Thyroid gland (tissue), 4 donors: ENCODE measurements at regions not wholly inside any gene's neighbourhood (a gene's known extent, or its start where the extent isn't known, plus 50 kb on each side); places are given as distances from the start of the nearest gene placed in this dataset.

Experiments
- DNase-seq, 2 donors: peaks; one replicate each; pipeline ENCODE4 v3.0.0-alpha.2; 2019
- H3K27ac ChIP-seq, 3 donors: fragments of 200-600 bp; sonication (generic); 1 replicate in 2 of 3; 2 replicates in 1 of 3; pipeline ENCODE4 v1.5.1; 2016 to 2019; ENCODE audit warnings: mild to moderate bottlenecking in 1 of 3, moderate library complexity in 1 of 3
- H3K27me3 ChIP-seq: fragments of 200-600 bp; sonication (generic); one replicate; pipeline ENCODE4 v1.5.1; 2019
- H3K36me3 ChIP-seq, 2 donors: fragments of 200-600 bp; sonication (generic); one replicate each; pipeline ENCODE4 v1.5.1; 2016 to 2019
- H3K4me1 ChIP-seq, 2 donors: fragments of 200-600 bp; sonication (generic); one replicate each; pipeline ENCODE4 v1.5.1; 2017 to 2019
- H3K4me3 ChIP-seq, 3 donors: fragments of 200-600 bp; sonication (generic); replicated peaks in 1 of 3; 1 replicate in 2 of 3; 2 replicates in 1 of 3; pipeline ENCODE4 v1.5.1; 2016; ENCODE audit warnings: mild to moderate bottlenecking in 1 of 3
- H3K9me3 ChIP-seq: fragments of 200-600 bp; sonication (generic); one replicate; pipeline ENCODE4 v1.5.1; 2017
- POLR2A ChIP-seq, 2 donors: fragments of 450-650 bp; IDR thresholded peaks; one replicate each; pipeline ENCODE4 v1.6.1; 2017; ENCODE audit warnings: antibody characterized with exemption in 2 of 2, mild to moderate bottlenecking in 2 of 2, moderate library complexity in 1 of 2
- WGBS, 2 donors: methylation state at CpG; one replicate each; pipeline ENCODE4 v1.1.5; 2017; 5-methylcytosine and 5-hydroxymethylcytosine counted together
- intact Hi-C: fragments of 100-400 bp; cut with DNase I; formaldehyde crosslinking; loops from one replicate; pipeline ENCODE4 v1.15.1; 2023
- TF ChIP-seq, protein P1 (sequence below), 6 experiments: fragments of 200-600 bp in 3 of 6; fragments of 450-650 bp in 3 of 6; sonication (generic) in 3 of 6; IDR thresholded peaks; one replicate each; pipeline ENCODE4 v1.5.1; 2016 to 2019; ENCODE audit warnings: antibody characterized with exemption in 6 of 6, mild to moderate bottlenecking in 2 of 6, inconsistent platforms in 1 of 6, moderate library complexity in 1 of 6

DNA sequence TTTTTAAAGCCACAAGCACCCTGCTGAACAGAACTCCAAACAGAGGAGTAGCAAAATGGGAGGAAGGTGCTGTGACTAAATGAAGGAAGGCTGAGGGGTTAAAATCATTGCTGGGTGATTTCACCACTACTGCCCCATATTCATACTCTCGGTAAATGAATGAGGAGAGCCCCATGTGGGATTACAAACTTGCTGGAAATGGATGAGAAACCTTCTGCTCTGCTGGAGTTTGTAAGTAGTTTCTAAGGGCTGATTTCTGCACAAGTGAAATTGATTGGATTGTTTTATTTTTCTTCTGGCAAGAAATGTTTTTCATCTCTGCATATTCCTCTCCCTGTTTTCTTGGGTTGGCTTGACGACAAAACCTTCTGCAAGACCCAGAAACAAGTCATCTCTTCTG is 533.5 kb upstream of the MMS22L start:
- Histone ChIP-seq H3K27me3 (no peaks in the 10 kb centered on the region), H3K36me3 (no peaks in the 10 kb centered on the region), H3K4me3 (no peak overlapping the region), H3K27ac (no peak overlapping the region), H3K4me1 (no peaks in the 10 kb centered on the region), H3K9me3 (no peaks in the 10 kb centered on the region)
- TF ChIP-seq, protein P1, sequence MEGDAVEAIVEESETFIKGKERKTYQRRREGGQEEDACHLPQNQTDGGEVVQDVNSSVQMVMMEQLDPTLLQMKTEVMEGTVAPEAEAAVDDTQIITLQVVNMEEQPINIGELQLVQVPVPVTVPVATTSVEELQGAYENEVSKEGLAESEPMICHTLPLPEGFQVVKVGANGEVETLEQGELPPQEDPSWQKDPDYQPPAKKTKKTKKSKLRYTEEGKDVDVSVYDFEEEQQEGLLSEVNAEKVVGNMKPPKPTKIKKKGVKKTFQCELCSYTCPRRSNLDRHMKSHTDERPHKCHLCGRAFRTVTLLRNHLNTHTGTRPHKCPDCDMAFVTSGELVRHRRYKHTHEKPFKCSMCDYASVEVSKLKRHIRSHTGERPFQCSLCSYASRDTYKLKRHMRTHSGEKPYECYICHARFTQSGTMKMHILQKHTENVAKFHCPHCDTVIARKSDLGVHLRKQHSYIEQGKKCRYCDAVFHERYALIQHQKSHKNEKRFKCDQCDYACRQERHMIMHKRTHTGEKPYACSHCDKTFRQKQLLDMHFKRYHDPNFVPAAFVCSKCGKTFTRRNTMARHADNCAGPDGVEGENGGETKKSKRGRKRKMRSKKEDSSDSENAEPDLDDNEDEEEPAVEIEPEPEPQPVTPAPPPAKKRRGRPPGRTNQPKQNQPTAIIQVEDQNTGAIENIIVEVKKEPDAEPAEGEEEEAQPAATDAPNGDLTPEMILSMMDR (IDR thresholded peaks at IDR 0.05): no peak
- TF ChIP-seq POLR2A (IDR thresholded peaks at IDR 0.05): no peak
- 65 to 78% methylated on average over 2 of the region's 2 CpGs for WGBS, 2 donors
- no peak for DNase-seq
- intact Hi-C loops: no loop called here

DNA sequence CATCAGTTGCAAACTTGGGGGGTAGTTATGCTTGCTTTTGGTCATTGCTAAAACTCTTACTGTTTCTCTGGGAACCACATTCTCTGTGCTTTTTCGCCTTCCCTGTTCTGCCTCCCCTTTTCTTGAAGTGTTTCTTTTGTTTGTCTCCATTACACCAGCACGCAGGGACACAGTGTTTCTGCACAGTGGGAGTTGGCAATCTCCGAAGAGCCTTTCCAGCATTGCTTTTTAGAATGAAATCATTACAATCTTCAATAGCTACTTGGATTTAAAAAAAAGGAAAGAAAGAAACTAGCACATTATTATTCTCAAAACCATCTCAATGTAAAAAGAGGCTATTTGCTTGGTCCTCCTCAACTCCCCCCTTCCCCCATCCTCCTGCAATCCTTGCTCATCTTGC is 536.7 kb upstream of the MMS22L start:
- Histone ChIP-seq H3K27me3 (no peaks in the 10 kb centered on the region), H3K4me1 (no peaks in the 10 kb centered on the region), H3K36me3 (no peaks in the 10 kb centered on the region), H3K27ac (no peak overlapping the region), H3K4me3 (no peak overlapping the region), H3K9me3 (no peaks in the 10 kb centered on the region)
- TF ChIP-seq, protein P1 (IDR thresholded peaks at IDR 0.05): no peak
- no peak for TF ChIP-seq POLR2A (IDR thresholded peaks at IDR 0.05)
- intact Hi-C loops: no loop called here
- WGBS, 2 donors: 33 to 36% methylated on average over 3 of the region's 3 CpGs
- no peak for DNase-seq

DNA sequence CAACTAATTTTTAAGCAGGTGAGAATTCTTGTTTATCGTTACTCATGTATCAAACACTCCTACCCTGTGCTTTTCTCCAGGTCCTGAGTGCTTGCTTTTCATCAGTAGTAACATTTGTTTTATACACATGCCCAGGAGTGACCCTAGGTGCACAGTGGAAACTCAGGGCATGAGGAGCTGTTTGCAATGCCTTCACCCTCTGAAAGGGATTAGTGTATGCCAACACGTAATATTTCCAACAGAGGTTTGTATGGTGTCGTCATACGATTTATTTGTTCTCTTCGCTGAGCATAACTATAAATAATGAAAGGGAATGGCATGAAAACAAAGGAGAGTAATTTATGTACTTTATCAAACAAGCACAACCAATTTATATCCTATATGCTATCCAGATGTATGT is 537.4 kb upstream of the MMS22L start:
- 91 to 93% methylated on average over 5 of the region's 5 CpGs for WGBS, 2 donors
- H3K27ac ChIP-seq: no peak overlapping the region

GRCh38 chr6:97822632-97823031 is 539.6 kb upstream of the MMS22L start:
- no peak overlapping the region for H3K4me3 ChIP-seq
- H3K27ac ChIP-seq: no peak overlapping the region
- TF ChIP-seq, protein P1 (IDR thresholded peaks at IDR 0.05): no peak
- TF ChIP-seq POLR2A (IDR thresholded peaks at IDR 0.05): no peak
- no peak for DNase-seq
- no peaks in the 10 kb centered on the region for H3K36me3 ChIP-seq
- intact Hi-C loops: no loop called here
- H3K27me3 ChIP-seq: no peaks in the 10 kb centered on the region
- 43 to 52% methylated on average over 2 of the region's 2 CpGs for WGBS, 2 donors
- H3K9me3 ChIP-seq: no peaks in the 10 kb centered on the region
- H3K4me1 ChIP-seq: no peaks in the 10 kb centered on the region

More for the DNA sequence above, 537.4 kb upstream of the MMS22L start:
- Histone ChIP-seq H3K4me1 (no peaks in the 10 kb centered on the region), H3K9me3 (no peaks in the 10 kb centered on the region), H3K4me3 (no peak overlapping the region), H3K27me3 (no peaks in the 10 kb centered on the region), H3K36me3 (no peaks in the 10 kb centered on the region)
- no peak for TF ChIP-seq POLR2A (IDR thresholded peaks at IDR 0.05)
- TF ChIP-seq, protein P1 (IDR thresholded peaks at IDR 0.05): no peak
- intact Hi-C loops: no loop called here
- DNase-seq: no peak

- H3K9me3 ChIP-seq: no peaks in the 10 kb centered on the region
- 79 to 84% methylated on average over 3 of the region's 3 CpGs for WGBS, 2 donors
- intact Hi-C loops: no loop called here
- no peaks in the 10 kb centered on the region for H3K36me3 ChIP-seq
- H3K4me3 ChIP-seq: no peak overlapping the region
- no peak overlapping the region for H3K27ac ChIP-seq
- no peaks in the 10 kb centered on the region for H3K27me3 ChIP-seq
- TF ChIP-seq, protein P1 (IDR thresholded peaks at IDR 0.05): no peak
- no peak for TF ChIP-seq POLR2A (IDR thresholded peaks at IDR 0.05)
- DNase-seq: no peak
- H3K4me1 ChIP-seq: no peaks in the 10 kb centered on the region
Observed at GRCh38 chr6:97841763-97842162, 558.7 kb upstream of the MMS22L start.
